A549 (cell line): ENCODE measurements at regions not wholly inside any gene's neighbourhood (a gene's known extent, or its start where the extent isn't known, plus 50 kb on each side); places are given as distances from the start of the nearest gene placed in this dataset.

Experiments
- ATAC-seq, 2 experiments: fragments of 200-7000 bp in 1 of 2; fragments of >200 bp in 1 of 2; cut with Nextera tagmentation in 1 of 2; cut with Tn5 transposase in 1 of 2; 3 replicates each; pipeline versions ENCODE4 v1.8.0 to v1.9.1; 2018 to 2020; ENCODE audit warnings: mild to moderate bottlenecking in 1 of 2, moderate library complexity in 1 of 2
- CTCF ChIA-PET: fragments of 300-600 bp; sonication (Branson Sonifier 250); formaldehyde crosslinking; extraction: SDS; loops from one replicate; lab custom pipeline; 2021; ENCODE audit warnings: antibody characterized with exemption, inconsistent platforms; lab: Yijun Ruan, JAX
- POLR2A ChIA-PET: fragments of 350-600 bp; formaldehyde crosslinking; extraction: SDS; loops from one replicate; lab custom pipeline; 2021; ENCODE audit warnings: antibody characterized with exemption, inconsistent platforms; lab: Yijun Ruan, JAX
- DNase-seq, 2 experiments: peaks; one replicate each; pipeline versions ENCODE4 v3.0.0 to v3.0.0-alpha.2; 2011 to 2016; ENCODE audit warnings: low read depth in 1 of 2, low spot score in 1 of 2
- FAIRE-seq: peaks from 2 replicates; lab custom pipeline; 2011; peaks lifted over from hg19 to GRCh38; lab: Jason Lieb, UNC
- H3K27ac ChIP-seq, 2 experiments: fragments of >200 bp; sonication (Bioruptor Twin); formaldehyde crosslinking; 3 replicates each; pipeline ENCODE4 v1.5.1; 2016 to 2017
- H3K4me1 ChIP-seq: fragments of >200 bp; sonication (Bioruptor Twin); formaldehyde crosslinking; 3 replicates; pipeline ENCODE4 v1.6.1; 2016
- H3K4me2 ChIP-seq: fragments of >200 bp; sonication (Bioruptor Twin); formaldehyde crosslinking; 3 replicates; pipeline ENCODE4 v1.6.1; 2016
- H3K4me3 ChIP-seq: fragments of >200 bp; sonication (Bioruptor Twin); formaldehyde crosslinking; 3 replicates; pipeline ENCODE4 v1.5.1; 2016
- H3K9me3 ChIP-seq: fragments of >200 bp; sonication (Bioruptor Twin); formaldehyde crosslinking; 3 replicates; pipeline ENCODE4 v1.6.1; 2016
- BHLHE40 ChIP-seq: IDR thresholded peaks from 2 replicates; pipeline ENCODE4 v1.6.1; 2012; ENCODE audit warnings: low read depth, low read length, inconsistent platforms
- CBX8 ChIP-seq: fragments of 200-600 bp; sonication (generic); IDR thresholded peaks from 2 replicates; pipeline ENCODE4 v1.6.1; 2016
- ELK1 ChIP-seq: fragments of 150-350 bp; IDR thresholded peaks from 2 replicates; pipeline ENCODE4 v1.6.1; 2014; ENCODE audit warnings: low read depth, mild to moderate bottlenecking, low read length
- ESRRA ChIP-seq: fragments of 150-350 bp; IDR thresholded peaks from 2 replicates; pipeline ENCODE4 v1.6.1; 2014; ENCODE audit warnings: mild to moderate bottlenecking, low read length, borderline replicate concordance
- GATA3 ChIP-seq: IDR thresholded peaks from 2 replicates; pipeline ENCODE4 v1.6.1; 2012; ENCODE audit warnings: borderline replicate concordance
- HES2 ChIP-seq: fragments of >200 bp; sonication (Bioruptor Twin); formaldehyde crosslinking; IDR thresholded peaks from 2 replicates; pipeline ENCODE4 v1.6.1; 2016
- HOXA7 ChIP-seq: fragments of 250-450 bp; sonication (Bioruptor Pico); IDR thresholded peaks from 2 replicates; pipeline ENCODE4 v1.5.0; 2020; ENCODE audit warnings: mild to moderate bottlenecking, moderate library complexity
- HOXB13 ChIP-seq: fragments of 250-450 bp; sonication (Bioruptor Pico); IDR thresholded peaks from 2 replicates; pipeline ENCODE4 v1.5.0; 2020; ENCODE audit warnings: low read depth, mild to moderate bottlenecking, moderate library complexity
- JUN ChIP-seq, 2 experiments: fragments of >200 bp; sonication (Bioruptor Twin); formaldehyde crosslinking; IDR thresholded peaks; 2 replicates in 1 of 2; 3 replicates in 1 of 2; pipeline ENCODE4 v1.6.1; 2016 to 2017
- KDM1A ChIP-seq: fragments of 200-600 bp; sonication (generic); IDR thresholded peaks from 2 replicates; pipeline ENCODE4 v1.6.1; 2016; ENCODE audit warnings: low read depth, mild to moderate bottlenecking
- KDM5A ChIP-seq: fragments of 200-600 bp; sonication (generic); IDR thresholded peaks from 2 replicates; pipeline ENCODE4 v1.6.1; 2016; ENCODE audit warnings: antibody characterized with exemption, mild to moderate bottlenecking
- MAZ ChIP-seq: fragments of 150-350 bp; IDR thresholded peaks from 2 replicates; pipeline ENCODE4 v1.6.1; 2014; ENCODE audit warnings: antibody characterized with exemption, low read depth, low read length, borderline replicate concordance
- MYC ChIP-seq: IDR thresholded peaks from 2 replicates; pipeline ENCODE4 v1.6.1; 2012; ENCODE audit warnings: mild to moderate bottlenecking, inconsistent platforms, low read length, improper control_type of control experiment, borderline replicate concordance
- NPAS2 ChIP-seq: fragments of 250-450 bp; sonication (Bioruptor Pico); IDR thresholded peaks from 2 replicates; pipeline ENCODE4 v1.8.0; 2022; ENCODE audit warnings: mild to moderate bottlenecking, moderate library complexity, borderline replicate concordance
- NR3C1 ChIP-seq: fragments of >200 bp; sonication (Bioruptor Twin); formaldehyde crosslinking; IDR thresholded peaks from 3 replicates; pipeline ENCODE4 v1.6.1; 2017
- PBX3 ChIP-seq: IDR thresholded peaks from 2 replicates; pipeline ENCODE4 v1.6.1; 2012
- RAD21 ChIP-seq, 2 experiments: fragments of >200 bp in 1 of 2; sonication (Bioruptor Twin) in 1 of 2; formaldehyde crosslinking in 1 of 2; IDR thresholded peaks in 1 of 2; conservative IDR thresholded peaks in 1 of 2; 2 replicates in 1 of 2; 3 replicates in 1 of 2; pipeline ENCODE4 v1.6.1; 2012 to 2018; ENCODE audit warnings: inconsistent platforms in 1 of 2
- RCOR1 ChIP-seq: fragments of 150-350 bp; IDR thresholded peaks from 2 replicates; pipeline ENCODE4 v1.6.1; 2014; ENCODE audit warnings: antibody characterized with exemption, low read length, low read depth
- REST ChIP-seq: fragments of 200-600 bp; sonication (generic); IDR thresholded peaks from 2 replicates; pipeline ENCODE4 v1.6.1; 2016; ENCODE audit warnings: antibody characterized with exemption, mild to moderate bottlenecking, moderate library complexity
- SMC3 ChIP-seq: fragments of >200 bp; sonication (Bioruptor Twin); formaldehyde crosslinking; IDR thresholded peaks from 3 replicates; pipeline ENCODE4 v1.6.1; 2018; ENCODE audit warnings: inconsistent platforms
- USF2 ChIP-seq: fragments of 450-650 bp; IDR thresholded peaks from 2 replicates; pipeline ENCODE4 v1.6.1; 2014; ENCODE audit warnings: antibody characterized with exemption
- ZC3H11A ChIP-seq: fragments of 450-650 bp; IDR thresholded peaks from 2 replicates; pipeline ENCODE4 v1.6.1; 2014; ENCODE audit warnings: antibody characterized with exemption, mild to moderate bottlenecking
- ZSCAN20 ChIP-seq: fragments of 250-450 bp; sonication (Bioruptor Pico); IDR thresholded peaks from 2 replicates; pipeline ENCODE4 v1.8.0; 2022; ENCODE audit warnings: mild to moderate bottlenecking, moderate library complexity
- WGBS: methylation state at CpG from one replicate; pipeline ENCODE4 v1.1.6; 2017; ENCODE audit errors: missing lambda C conversion rate; 5-methylcytosine and 5-hydroxymethylcytosine counted together

- TF ChIP-seq REST, result no peak
- TF ChIP-seq, all 56 proteins: peak for 0
These were observed 154.5 kb downstream of the CRYBB2 start (continued) for GRCh38 chr22:25373961-25374360.

DNA sequence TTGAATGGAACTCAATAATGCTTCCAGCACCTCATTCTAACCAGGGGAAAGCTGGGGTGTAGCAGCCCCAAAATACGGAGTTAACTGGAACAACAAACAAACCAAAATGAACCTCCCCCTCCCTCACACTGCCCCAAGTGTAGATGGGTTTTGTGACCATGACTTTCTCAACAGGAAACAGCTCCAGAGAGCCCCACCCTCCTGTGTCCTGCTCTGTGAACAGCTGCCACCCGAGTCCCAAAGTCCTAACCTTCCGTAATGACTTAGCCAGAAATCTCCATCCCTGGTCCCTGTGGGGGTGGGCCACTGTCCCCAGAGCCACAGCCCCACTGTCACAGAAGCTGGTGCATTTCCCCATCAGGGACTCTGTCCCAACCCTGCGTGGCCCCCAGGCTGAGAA is 155.4 kb downstream of the CRYBB2 start:
- 84% methylated on average over 4 of the region's 4 CpGs for WGBS
- Histone ChIP-seq H3K9me3 (no peaks in the 10 kb centered on the region), H3K4me1 (no peaks in the 10 kb centered on the region), H3K4me3 (no peak overlapping the region), H3K27ac (no peak overlapping the region), H3K4me2 (no peak overlapping the region)
- CTCF ChIA-PET, result interaction anchor here (0.9 kb wide), 1 partner anchor 178 kb away, joined by 3 read pairs; no protein-coding TSS in a partner anchor
- TF ChIP-seq ELK1, result no peak
- TF ChIP-seq MAZ, result no peak
- no peak for TF ChIP-seq USF2
- no peak for TF ChIP-seq BHLHE40
- no peak for TF ChIP-seq HOXA7 (CRISPR knock-in tag)
- no peak for FAIRE-seq
- POLR2A ChIA-PET, result no interaction called here
- ATAC-seq, result no peak
- DNase-seq, result no peak

DNA sequence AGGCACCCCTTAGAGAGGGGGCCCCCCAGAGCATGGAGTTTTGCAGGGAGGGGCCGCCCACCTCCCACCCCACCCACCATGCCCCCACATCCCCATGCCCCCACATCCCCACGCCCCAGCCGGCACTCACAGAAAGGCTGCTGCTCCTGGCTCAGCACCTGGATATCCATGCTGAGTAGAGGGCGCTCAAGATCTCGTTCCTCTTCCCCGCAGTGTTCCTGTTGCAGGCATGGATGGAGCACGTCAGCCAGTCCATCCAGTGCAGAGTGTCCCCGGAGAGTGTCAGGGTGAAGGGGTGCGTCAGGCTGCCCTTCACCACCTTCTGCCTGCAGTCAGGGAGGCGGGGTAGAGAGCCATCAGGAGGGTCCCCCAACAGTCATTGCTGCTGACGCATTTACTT is 156.2 kb downstream of the CRYBB2 start:
- WGBS, result 96% methylated on average over 7 of the region's 11 CpGs
- POLR2A ChIA-PET, result no interaction called here
- CTCF ChIA-PET, result no interaction called here
- H3K4me2 ChIP-seq, result no peak overlapping the region
- H3K4me1 ChIP-seq, result no peaks in the 10 kb centered on the region
- DNase-seq (no peak), ATAC-seq (no peak), FAIRE-seq (no peak)
- no peaks in the 10 kb centered on the region for H3K9me3 ChIP-seq
- no peak overlapping the region for H3K4me3 ChIP-seq
- no peak overlapping the region for H3K27ac ChIP-seq
- TF ChIP-seq HOXB13 (CRISPR knock-in tag), result no peak
- TF ChIP-seq CBX8, result no peak
- TF ChIP-seq HES2, result no peak
- TF ChIP-seq JUN (IDR thresholded peaks at IDR 0.05), result no peak
- no peak for TF ChIP-seq ESRRA
- TF ChIP-seq PBX3, result no peak
- no peak for TF ChIP-seq GATA3
- no peak for TF ChIP-seq ZSCAN20 (CRISPR knock-in tag)
- TF ChIP-seq ZC3H11A, result no peak
- no peak for TF ChIP-seq RCOR1
- no peak for TF ChIP-seq NPAS2 (CRISPR knock-in tag)
- TF ChIP-seq KDM1A, result no peak
- TF ChIP-seq NR3C1, result no peak
- no peak for TF ChIP-seq SMC3
- no peak for TF ChIP-seq MYC
- no peak for TF ChIP-seq KDM5A
- TF ChIP-seq RAD21 (conservative IDR thresholded peaks at IDR 0.05 in 1 of 2, IDR thresholded peaks at IDR 0.05 in 1 of 2), result no peak
- no peak for TF ChIP-seq USF2
